ENCODE measurements at regions not wholly inside any gene's neighbourhood (a gene's known extent, or its start where the extent isn't known, plus 50 kb on each side); places are given as distances from the start of the nearest gene placed in this dataset.

DNA sequence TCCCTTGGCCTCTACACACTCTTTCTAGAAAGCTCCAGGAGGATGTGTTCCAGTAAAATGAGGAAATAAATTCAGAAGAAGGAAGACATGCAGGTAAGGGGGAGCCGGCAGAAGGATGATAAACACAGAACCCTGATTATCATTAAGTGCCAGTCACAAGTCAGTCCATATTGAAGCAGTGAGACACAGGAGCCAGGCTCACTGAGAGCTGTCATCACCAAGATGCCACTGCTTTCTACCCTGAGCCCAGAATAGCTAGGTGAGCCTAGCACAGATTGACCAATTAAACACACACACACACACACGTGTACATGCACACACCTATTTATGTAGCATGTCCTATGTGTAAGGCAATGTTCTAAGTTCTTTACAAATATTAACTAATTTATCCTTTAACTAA lies 211.4 kb upstream of the IPO5 start:
- TF ChIP-seq, protein P1, sequence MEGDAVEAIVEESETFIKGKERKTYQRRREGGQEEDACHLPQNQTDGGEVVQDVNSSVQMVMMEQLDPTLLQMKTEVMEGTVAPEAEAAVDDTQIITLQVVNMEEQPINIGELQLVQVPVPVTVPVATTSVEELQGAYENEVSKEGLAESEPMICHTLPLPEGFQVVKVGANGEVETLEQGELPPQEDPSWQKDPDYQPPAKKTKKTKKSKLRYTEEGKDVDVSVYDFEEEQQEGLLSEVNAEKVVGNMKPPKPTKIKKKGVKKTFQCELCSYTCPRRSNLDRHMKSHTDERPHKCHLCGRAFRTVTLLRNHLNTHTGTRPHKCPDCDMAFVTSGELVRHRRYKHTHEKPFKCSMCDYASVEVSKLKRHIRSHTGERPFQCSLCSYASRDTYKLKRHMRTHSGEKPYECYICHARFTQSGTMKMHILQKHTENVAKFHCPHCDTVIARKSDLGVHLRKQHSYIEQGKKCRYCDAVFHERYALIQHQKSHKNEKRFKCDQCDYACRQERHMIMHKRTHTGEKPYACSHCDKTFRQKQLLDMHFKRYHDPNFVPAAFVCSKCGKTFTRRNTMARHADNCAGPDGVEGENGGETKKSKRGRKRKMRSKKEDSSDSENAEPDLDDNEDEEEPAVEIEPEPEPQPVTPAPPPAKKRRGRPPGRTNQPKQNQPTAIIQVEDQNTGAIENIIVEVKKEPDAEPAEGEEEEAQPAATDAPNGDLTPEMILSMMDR (IDR thresholded peaks at IDR 0.05) = no peak
- no peak for TF ChIP-seq POLR2AphosphoS5 (IDR thresholded peaks at IDR 0.05; ENCODE audit: low read depth, low read length)
